Astrocyte (in vitro differentiated cells and primary cell): ENCODE measurements at regions not wholly inside any gene's neighbourhood (a gene's known extent, or its start where the extent isn't known, plus 50 kb on each side); places are given as distances from the start of the nearest gene placed in this dataset.

Experiments used
- DNase-seq: peaks from one replicate; pipeline ENCODE4 v3.0.0-alpha.2; 2010; ENCODE audit warnings: low read depth
- FAIRE-seq: peaks from 2 replicates; lab custom pipeline; 2011; peaks lifted over from hg19 to GRCh38; lab: Jason Lieb, UNC
- H2AFZ ChIP-seq: 2 replicates; pipeline ENCODE4 v1.6.0; 2012; ENCODE audit warnings: low read depth, low read length, inconsistent platforms
- H3K27ac ChIP-seq: 2 replicates; pipeline ENCODE4 v1.5.1; 2011; ENCODE audit warnings: low read depth, low read length, inconsistent platforms
- H3K27me3 ChIP-seq: 2 replicates; pipeline ENCODE4 v1.6.0; 2011; ENCODE audit warnings: low read length, inconsistent platforms; ENCODE audit not compliant: insufficient read depth
- H3K36me3 ChIP-seq: 2 replicates; pipeline ENCODE4 v1.5.1; 2011; ENCODE audit warnings: low read length, inconsistent platforms; ENCODE audit not compliant: insufficient read depth
- H3K4me1 ChIP-seq: 2 replicates; pipeline ENCODE4 v1.5.1; 2011; ENCODE audit warnings: low read length, inconsistent platforms; ENCODE audit not compliant: insufficient read depth
- H3K4me2 ChIP-seq: 2 replicates; pipeline ENCODE4 v1.6.0; 2012; ENCODE audit warnings: low read length, inconsistent platforms
- H3K4me3 ChIP-seq: 2 replicates; pipeline ENCODE4 v1.5.1; 2011; ENCODE audit warnings: low read depth, mild to moderate bottlenecking, low read length, inconsistent platforms; ENCODE audit not compliant: insufficient read depth
- H3K79me2 ChIP-seq: 2 replicates; pipeline ENCODE4 v1.6.0; 2012; ENCODE audit warnings: mild to moderate bottlenecking, low read length, inconsistent platforms; ENCODE audit not compliant: insufficient read depth
- H3K9ac ChIP-seq: 2 replicates; pipeline ENCODE4 v1.6.0; 2012; ENCODE audit warnings: mild to moderate bottlenecking, low read length, inconsistent platforms
- H3K9me3 ChIP-seq: 2 replicates; pipeline ENCODE4 v1.5.1; 2012; ENCODE audit warnings: low read depth, mild to moderate bottlenecking, low read length, inconsistent platforms; ENCODE audit not compliant: insufficient read depth
- H4K20me1 ChIP-seq: 2 replicates; pipeline ENCODE4 v1.6.0; 2012; ENCODE audit warnings: low read length, inconsistent platforms; ENCODE audit not compliant: insufficient read depth
- H3K27ac Mint-ChIP-seq: one replicate; pipeline ENCODE4 v1.8.0; 2021; ENCODE audit warnings: mild to moderate bottlenecking, mixed read lengths; ENCODE audit not compliant: unreplicated experiment
- H3K27me3 Mint-ChIP-seq: one replicate; pipeline ENCODE4 v1.8.0; 2021; ENCODE audit warnings: low read depth, mixed read lengths; ENCODE audit not compliant: unreplicated experiment
- H3K36me3 Mint-ChIP-seq: one replicate; pipeline ENCODE4 v1.8.0; 2021; ENCODE audit warnings: low read depth, mixed read lengths; ENCODE audit not compliant: unreplicated experiment
- H3K4me1 Mint-ChIP-seq: one replicate; pipeline ENCODE4 v1.8.0; 2021; ENCODE audit warnings: low read depth, mixed read lengths; ENCODE audit not compliant: unreplicated experiment
- H3K4me3 Mint-ChIP-seq: one replicate; pipeline ENCODE4 v1.8.0; 2021; ENCODE audit warnings: mild to moderate bottlenecking, moderate library complexity, mixed read lengths; ENCODE audit not compliant: unreplicated experiment
- H3K9me3 Mint-ChIP-seq: one replicate; pipeline ENCODE4 v1.8.0; 2021; ENCODE audit warnings: mild to moderate bottlenecking, mixed read lengths; ENCODE audit not compliant: unreplicated experiment
- EZH2 ChIP-seq: IDR thresholded peaks from 2 replicates; pipeline ENCODE4 v1.6.1; 2012; ENCODE audit warnings: mild to moderate bottlenecking, low read length, inconsistent platforms; ENCODE audit not compliant: insufficient read depth
- TF ChIP-seq, protein P1 (sequence below): IDR thresholded peaks from 2 replicates; pipeline ENCODE4 v1.5.1; 2011; ENCODE audit warnings: low read depth, mild to moderate bottlenecking, inconsistent platforms, low read length, moderate library complexity; ENCODE audit not compliant: insufficient read depth

DNA sequence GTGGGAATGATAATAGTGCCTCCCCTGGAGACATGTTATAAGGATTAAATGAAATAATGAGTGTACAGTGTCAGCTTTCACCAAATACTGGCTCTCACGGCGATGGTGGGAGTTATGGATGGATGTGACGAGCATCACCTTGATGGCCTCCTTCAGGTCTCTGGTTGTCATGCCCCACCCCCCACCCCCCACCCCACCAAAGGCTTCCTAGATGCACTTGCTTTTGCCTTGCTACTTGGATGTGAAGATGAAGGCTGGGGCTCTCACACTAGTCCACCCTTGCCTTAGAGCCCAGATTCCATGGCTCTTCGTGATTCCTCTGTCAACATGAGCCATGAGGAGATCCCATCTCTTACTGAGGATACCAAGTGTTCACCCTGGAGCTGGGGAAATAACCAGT is 412.3 kb downstream of the NPHP4 start:
- Mint-ChIP-seq H3K36me3 (no peaks in the 10 kb centered on the region), H3K27ac (no peak overlapping the region), H3K4me3 (no peak overlapping the region), H3K9me3 (peaks cover 6% of the 10 kb centered on the region), H3K27me3 (peaks cover 54% of the 10 kb centered on the region), H3K4me1 (no peaks in the 10 kb centered on the region)
- H3K9me3 ChIP-seq, result peaks cover 3% of the 10 kb centered on the region
- TF ChIP-seq, protein P1, sequence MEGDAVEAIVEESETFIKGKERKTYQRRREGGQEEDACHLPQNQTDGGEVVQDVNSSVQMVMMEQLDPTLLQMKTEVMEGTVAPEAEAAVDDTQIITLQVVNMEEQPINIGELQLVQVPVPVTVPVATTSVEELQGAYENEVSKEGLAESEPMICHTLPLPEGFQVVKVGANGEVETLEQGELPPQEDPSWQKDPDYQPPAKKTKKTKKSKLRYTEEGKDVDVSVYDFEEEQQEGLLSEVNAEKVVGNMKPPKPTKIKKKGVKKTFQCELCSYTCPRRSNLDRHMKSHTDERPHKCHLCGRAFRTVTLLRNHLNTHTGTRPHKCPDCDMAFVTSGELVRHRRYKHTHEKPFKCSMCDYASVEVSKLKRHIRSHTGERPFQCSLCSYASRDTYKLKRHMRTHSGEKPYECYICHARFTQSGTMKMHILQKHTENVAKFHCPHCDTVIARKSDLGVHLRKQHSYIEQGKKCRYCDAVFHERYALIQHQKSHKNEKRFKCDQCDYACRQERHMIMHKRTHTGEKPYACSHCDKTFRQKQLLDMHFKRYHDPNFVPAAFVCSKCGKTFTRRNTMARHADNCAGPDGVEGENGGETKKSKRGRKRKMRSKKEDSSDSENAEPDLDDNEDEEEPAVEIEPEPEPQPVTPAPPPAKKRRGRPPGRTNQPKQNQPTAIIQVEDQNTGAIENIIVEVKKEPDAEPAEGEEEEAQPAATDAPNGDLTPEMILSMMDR, result no peak
- TF ChIP-seq EZH2, result no peak
- DNase-seq (no peak), FAIRE-seq (no peak)
- no peaks in the 10 kb centered on the region for H4K20me1 ChIP-seq
- no peaks in the 10 kb centered on the region for H3K79me2 ChIP-seq
- H2AFZ ChIP-seq, result no peak overlapping the region
- H3K27ac ChIP-seq, result no peak overlapping the region
- no peaks in the 10 kb centered on the region for H3K27me3 ChIP-seq
- no peaks in the 10 kb centered on the region for H3K36me3 ChIP-seq
- no peak overlapping the region for H3K9ac ChIP-seq
- H3K4me3 ChIP-seq, result no peak overlapping the region
- H3K4me1 ChIP-seq, result no peaks in the 10 kb centered on the region
- no peak overlapping the region for H3K4me2 ChIP-seq

DNA sequence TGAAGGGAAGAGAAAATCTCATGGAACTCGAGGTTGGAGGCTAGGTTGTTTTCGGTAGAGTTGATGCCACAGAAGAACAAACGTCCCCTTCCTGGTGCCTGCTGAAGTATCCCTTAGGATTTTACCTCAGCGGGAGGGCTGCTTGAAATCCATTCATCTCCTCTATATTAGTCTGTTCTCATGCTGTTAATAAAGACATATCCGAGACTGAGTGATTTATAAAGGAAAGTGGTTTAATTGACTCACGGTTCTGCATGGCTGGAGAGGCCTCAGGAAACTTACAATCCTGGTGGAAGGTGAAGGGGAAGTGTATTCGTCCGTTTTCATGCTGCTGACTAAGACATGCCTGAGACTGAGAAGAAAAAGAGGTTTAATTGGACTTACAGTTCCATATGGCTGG is 413.5 kb downstream of the NPHP4 start:
- Histone ChIP-seq H3K79me2 (no peaks in the 10 kb centered on the region), H3K9me3 (peaks cover 3% of the 10 kb centered on the region), H3K4me3 (no peak overlapping the region), H4K20me1 (no peaks in the 10 kb centered on the region), H3K27ac (no peak overlapping the region), H3K36me3 (no peaks in the 10 kb centered on the region), H3K9ac (no peak overlapping the region), H3K4me1 (no peaks in the 10 kb centered on the region), H3K4me2 (no peak overlapping the region), H3K27me3 (no peaks in the 10 kb centered on the region), H2AFZ (no peak overlapping the region)
- DNase-seq (no peak), FAIRE-seq (no peak)
- no peak for TF ChIP-seq EZH2
- TF ChIP-seq, protein P1, result no peak
- no peak overlapping the region for H3K27ac Mint-ChIP-seq
- no peaks in the 10 kb centered on the region for H3K4me1 Mint-ChIP-seq
- peaks cover 6% of the 10 kb centered on the region for H3K9me3 Mint-ChIP-seq
- no peak overlapping the region for H3K4me3 Mint-ChIP-seq
- H3K27me3 Mint-ChIP-seq, result peaks cover 51% of the 10 kb centered on the region
- H3K36me3 Mint-ChIP-seq, result no peaks in the 10 kb centered on the region

DNA sequence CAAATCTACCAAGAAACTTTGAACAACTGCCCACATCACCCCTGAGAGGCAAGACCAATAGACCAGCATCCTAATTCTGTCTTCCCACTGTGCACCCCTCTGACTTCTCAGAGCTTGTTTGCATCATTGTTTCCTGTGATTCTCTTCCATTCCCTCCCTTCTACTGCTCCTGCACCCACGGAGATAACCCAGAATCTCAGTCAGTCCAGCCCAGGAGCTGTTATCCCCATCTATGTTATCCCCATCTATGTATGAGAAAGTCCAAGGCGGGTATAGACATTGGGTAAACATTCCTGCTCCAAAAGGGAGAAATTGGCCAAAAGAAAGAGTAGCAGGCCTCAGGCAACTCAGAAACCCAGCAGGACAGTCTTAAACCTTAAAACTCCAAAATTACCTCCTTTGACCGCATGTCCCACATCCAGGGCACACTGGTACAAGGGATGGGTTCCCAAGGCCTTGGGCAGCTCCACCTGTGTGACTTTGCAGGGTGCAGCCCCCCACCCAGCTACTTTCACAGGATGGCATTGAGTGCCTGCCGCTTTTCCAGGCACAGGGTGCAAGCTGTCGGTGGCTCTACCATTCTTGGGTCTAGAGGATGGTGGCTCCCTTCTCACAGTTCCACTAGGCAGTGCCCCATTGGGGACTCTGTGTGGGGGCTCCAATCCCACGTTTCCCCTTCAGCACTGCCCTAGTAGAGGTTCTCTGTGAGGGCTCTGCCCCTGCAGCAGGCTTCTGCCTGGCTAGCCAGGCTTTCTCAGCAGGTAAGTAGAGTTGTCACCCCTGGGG is 414.8 kb downstream of the NPHP4 start:
- TF ChIP-seq, protein P1, result no peak
- TF ChIP-seq EZH2, result no peak
- H3K4me1 ChIP-seq, result no peaks in the 10 kb centered on the region
- Mint-ChIP-seq H3K27ac (no peak overlapping the region), H3K27me3 (peaks cover 50% of the 10 kb centered on the region), H3K9me3 (peaks cover 6% of the 10 kb centered on the region), H3K4me3 (no peak overlapping the region), H3K36me3 (no peaks in the 10 kb centered on the region), H3K4me1 (no peaks in the 10 kb centered on the region)
- no peak overlapping the region for H3K27ac ChIP-seq
- no peak for FAIRE-seq
- no peaks in the 10 kb centered on the region for H4K20me1 ChIP-seq
- H2AFZ ChIP-seq, result no peak overlapping the region
- H3K9ac ChIP-seq, result no peak overlapping the region
- no peaks in the 10 kb centered on the region for H3K27me3 ChIP-seq
- H3K36me3 ChIP-seq, result no peaks in the 10 kb centered on the region
- H3K4me3 ChIP-seq, result no peak overlapping the region
- H3K9me3 ChIP-seq, result peaks cover 3% of the 10 kb centered on the region
- no peak for DNase-seq
- no peak overlapping the region for H3K4me2 ChIP-seq
- no peaks in the 10 kb centered on the region for H3K79me2 ChIP-seq
